K562 (cell line): ENCODE measurements at regions not wholly inside any gene's neighbourhood (a gene's known extent, or its start where the extent isn't known, plus 50 kb on each side); places are given as distances from the start of the nearest gene placed in this dataset.

ENCODE experiments used
- ATAC-seq: fragments of 200-7000 bp; cut with Tn5 transposase; 3 replicates; pipeline ENCODE4 v1.9.1; 2020; ENCODE audit warnings: moderate library complexity
- BruUV-seq: library from RNA; stranded (reverse); fragments of 400-500 nt; replicated peaks from 2 replicates; lab custom pipeline; 2021; lab: Mats Ljungman, UMichigan
- CTCF ChIA-PET: fragments of 300-600 bp; formaldehyde crosslinking; extraction: SDS; loops from one replicate; lab custom pipeline; 2021; ENCODE audit warnings: low intra/inter-chr PET ratio; lab: Yijun Ruan, JAX
- POLR2A ChIA-PET: fragments of 300-600, 350-650 bp; sonication (Branson Sonifier 250); formaldehyde crosslinking; extraction: SDS; loops from one replicate; lab custom pipeline; 2021; ENCODE audit warnings: antibody characterized with exemption, inconsistent platforms; lab: Yijun Ruan, JAX
- DNase-seq, 4 experiments: peaks; one replicate each; pipeline versions ENCODE4 v3.0.0 to v3.0.0-alpha.2; 2011 to 2018; ENCODE audit warnings: low spot score in 3 of 4, mixed read lengths in 3 of 4; ENCODE audit errors: extremely low read depth in 1 of 4
- FAIRE-seq: peaks from 2 replicates; lab custom pipeline; 2011; peaks lifted over from hg19 to GRCh38; lab: Jason Lieb, UNC
- H2AFZ ChIP-seq: 2 replicates; pipeline ENCODE4 v1.6.0; 2011; ENCODE audit warnings: low read depth, low read length, control low read depth, inconsistent platforms
- H3K27ac ChIP-seq: fragments of 200-600 bp; 3 replicates; pipeline ENCODE4 v1.8.0; 2011; ENCODE audit warnings: low read depth, mild to moderate bottlenecking, control low read depth, inconsistent platforms, low read length, moderate library complexity, mixed read lengths; ENCODE audit errors: extremely low read depth
- H3K27me3 ChIP-seq, 2 experiments: fragments of 300-600 bp in 1 of 2; 2 replicates in 1 of 2; 3 replicates in 1 of 2; pipeline versions ENCODE4 v1.6.0 to v1.8.0; 2011; ENCODE audit warnings: inconsistent platforms in 2 of 2, low read length in 2 of 2, mild to moderate bottlenecking in 1 of 2, mixed read lengths in 1 of 2, moderate library complexity in 1 of 2; ENCODE audit not compliant: control insufficient read depth in 2 of 2, insufficient read depth in 2 of 2
- H3K36me3 ChIP-seq: fragments of 300-600 bp; 3 replicates; pipeline ENCODE4 v1.8.0; 2011; ENCODE audit warnings: mild to moderate bottlenecking, low read length, inconsistent platforms; ENCODE audit not compliant: control insufficient read depth, insufficient read depth
- H3K4me1 ChIP-seq, 2 experiments: fragments of 200-600 bp in 1 of 2; replicated peaks in 1 of 2; 2 replicates in 1 of 2; 3 replicates in 1 of 2; pipeline versions ENCODE4 v1.5.1 to v1.8.0; 2011; ENCODE audit warnings: inconsistent platforms in 2 of 2, low read length in 2 of 2, mild to moderate bottlenecking in 1 of 2, mixed read lengths in 1 of 2, moderate library complexity in 1 of 2; ENCODE audit not compliant: control insufficient read depth in 2 of 2, insufficient read depth in 2 of 2
- H3K4me2 ChIP-seq: 2 replicates; pipeline ENCODE4 v1.6.1; 2011; ENCODE audit warnings: low read length, control low read depth, inconsistent platforms, mixed read lengths; ENCODE audit not compliant: insufficient read depth
- H3K4me3 ChIP-seq: fragments of 200-600 bp; sonication (generic), shearing (Covaris generic); 2 replicates; pipeline ENCODE4 v1.5.1; 2016; ENCODE audit warnings: control low read depth, inconsistent platforms
- H3K79me2 ChIP-seq: fragments of 200-600 bp; 3 replicates; pipeline ENCODE4 v1.8.0; 2011; ENCODE audit warnings: low read length, inconsistent platforms; ENCODE audit not compliant: control insufficient read depth, insufficient read depth
- H3K9ac ChIP-seq, 2 experiments: 2 replicates each; pipeline versions ENCODE4 v1.6.0 to v1.6.1; 2011; ENCODE audit warnings: low read depth in 2 of 2, low read length in 2 of 2, control low read depth in 1 of 2, inconsistent platforms in 1 of 2, mild to moderate bottlenecking in 1 of 2, mixed read lengths in 1 of 2; ENCODE audit not compliant: insufficient read depth in 1 of 2
- H3K9me1 ChIP-seq: one replicate; pipeline ENCODE4 v1.6.0; 2011; ENCODE audit warnings: inconsistent platforms, mild to moderate bottlenecking, low read length, moderate library complexity; ENCODE audit not compliant: control insufficient read depth, insufficient read depth
- H3K9me3 ChIP-seq: replicated peaks from 2 replicates; pipeline ENCODE4 v1.5.1; 2011; ENCODE audit warnings: low read depth, low read length, inconsistent platforms; ENCODE audit not compliant: control insufficient read depth, insufficient read depth
- H4K20me1 ChIP-seq: replicated peaks from 2 replicates; pipeline ENCODE4 v1.6.1; 2011; ENCODE audit warnings: low read length, inconsistent platforms, mixed read lengths; ENCODE audit not compliant: control insufficient read depth, insufficient read depth
- C11orf30 ChIP-seq: fragments of 450-650 bp; IDR thresholded peaks from 2 replicates; pipeline ENCODE4 v1.6.1; 2016; ENCODE audit warnings: low read depth, mild to moderate bottlenecking
- MCM2 ChIP-seq: fragments of 450-650 bp; IDR thresholded peaks from 2 replicates; pipeline ENCODE4 v1.6.1; 2017; ENCODE audit warnings: low read depth, mild to moderate bottlenecking
- MEF2D ChIP-seq: conservative IDR thresholded peaks from 2 replicates; pipeline ENCODE4 v1.6.1; 2016; ENCODE audit warnings: low read depth, missing genetic modification characterization, missing compliant biosample characterization
- SP2 ChIP-seq: IDR thresholded peaks from 2 replicates; pipeline ENCODE4 v1.6.1; 2011; ENCODE audit warnings: mild to moderate bottlenecking, low read depth, low read length, moderate library complexity; ENCODE audit not compliant: poor library complexity, severe bottlenecking; ENCODE audit errors: extremely low read depth
- ZBTB1 ChIP-seq: sonication (generic); formaldehyde crosslinking; IDR thresholded peaks from 2 replicates; pipeline ENCODE4 v1.8.1; 2023; ENCODE audit warnings: missing genetic modification reagents, low read depth, mild to moderate bottlenecking, borderline replicate concordance
- ZNF316 ChIP-seq: fragments of 450-650 bp; IDR thresholded peaks from 2 replicates; pipeline ENCODE4 v1.6.1; 2016
- ZNF583 ChIP-seq: fragments of 250-450 bp; sonication (Bioruptor Pico); IDR thresholded peaks from 2 replicates; pipeline ENCODE4 v1.4.0; 2020
- ZNF584 ChIP-seq: fragments of 200-800 bp; sonication (Bioruptor generic); IDR thresholded peaks from 2 replicates; pipeline ENCODE4 v1.6.1; 2016; ENCODE audit warnings: low read depth, mild to moderate bottlenecking, missing genetic modification characterization, missing compliant biosample characterization
- WGBS: fragments of 100-300 bp; shearing (Covaris generic); methylation state at CpG from one replicate; pipeline ENCODE4 v1.1.6; 2016; ENCODE audit warnings: low coverage, mixed read lengths; ENCODE audit not compliant: insufficient coverage; ENCODE audit errors: missing lambda C conversion rate; 5-methylcytosine and 5-hydroxymethylcytosine counted together
- in situ Hi-C: fragments of 300-500 bp; cut with MboI; formaldehyde crosslinking; loops from 4 replicates; pipeline ENCODE4 v1.15.0; 2018; ENCODE audit warnings: inconsistent platforms, mixed read lengths
- intact Hi-C: fragments of 100-400 bp; cut with micrococcal nuclease; formaldehyde crosslinking; loops from 2 replicates; pipeline ENCODE4 v1.14.2; 2022

GRCh38 chr2:157196956-157197355, 60.5 kb upstream of the GALNT5 start:
- Histone ChIP-seq H3K4me3 (no peak overlapping the region), H2AFZ (0 out of 2 replicates have a peak overlapping the region, but pooled peaks have one; percentile 10), H3K4me1 (peaks cover 0 to 10% of the 10 kb centered on the region in 2 experiments; a peak in 2 of 5 replicates), H3K36me3 (no peaks in the 10 kb centered on the region), H4K20me1 (no peaks in the 10 kb centered on the region), H3K79me2 (no peaks in the 10 kb centered on the region), H3K27ac (no peak overlapping the region), H3K9me3 (no peaks in the 10 kb centered on the region), H3K4me2 (no peak overlapping the region), H3K9me1 (no peaks in the 10 kb centered on the region), H3K9ac (no peak overlapping the region), H3K27me3 (no peaks in the 10 kb centered on the region)
- DNase-seq (no peak), FAIRE-seq (no peak), ATAC-seq (no peak)
- intact Hi-C loops (loop anchor here (10.0 kb wide), 1 partner anchor 792 kb away; no protein-coding TSS in a partner anchor), in situ Hi-C loops (no loop called here)
- CTCF ChIA-PET: no interaction called here
- no TSS peak for BruUV-seq
- no peak for TF ChIP-seq ZNF583
- TF ChIP-seq ZNF584 (CRISPR knock-in tag): no peak
- no peak for TF ChIP-seq ZBTB1 (CRISPR knock-in tag)
- no peak for TF ChIP-seq SP2
- POLR2A ChIA-PET: no interaction called here
- 83% methylated on average over 7 of the region's 7 CpGs for WGBS

DNA sequence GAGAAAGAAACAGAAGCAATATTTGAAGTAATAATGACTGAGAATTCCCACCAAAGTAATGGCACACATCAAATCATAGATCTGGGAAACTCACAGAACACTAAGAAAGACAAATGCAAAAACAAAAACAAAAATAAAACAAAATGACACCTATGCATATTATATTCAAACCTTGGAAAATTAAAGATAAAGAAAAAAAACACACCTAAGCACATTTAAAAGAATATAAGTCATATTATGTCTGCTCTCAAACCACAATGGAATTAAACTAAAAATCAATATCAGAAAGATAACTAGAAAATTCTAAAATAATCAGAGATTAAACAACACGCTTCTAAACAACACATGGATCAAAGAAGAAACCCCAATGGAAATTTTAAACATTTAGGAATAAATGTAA, 59.7 kb upstream of the GALNT5 start:
- in situ Hi-C loops: no loop called here
- H3K4me2 ChIP-seq: no peak overlapping the region
- DNase-seq: no peak
- TF ChIP-seq C11orf30 (peak; percentile 59), MCM2 (no peak), MEF2D (tag) (no peak), ZNF316 (peak; percentile 80)
- H4K20me1 ChIP-seq: no peaks in the 10 kb centered on the region
- intact Hi-C loops: loop anchor here (10.0 kb wide), 1 partner anchor 793 kb away; no protein-coding TSS in a partner anchor
- no peaks in the 10 kb centered on the region for H3K9me1 ChIP-seq
- no peaks in the 10 kb centered on the region for H3K36me3 ChIP-seq
- BruUV-seq: no TSS peak
- ChIA-PET CTCF (no interaction called here), POLR2A (interaction anchor here (0.6 kb wide), 1 partner anchor 328 kb away, joined by 3 read pairs; no protein-coding TSS in a partner anchor)
- no peaks in the 10 kb centered on the region for H3K27me3 ChIP-seq
- no peak for FAIRE-seq
- H3K4me3 ChIP-seq: no peak overlapping the region
- WGBS: 78% methylated on average over 1 of the region's 1 CpG
- H2AFZ ChIP-seq: no peak overlapping the region
- H3K9ac ChIP-seq: no peak overlapping the region
- H3K9me3 ChIP-seq: no peaks in the 10 kb centered on the region
- peaks cover 0 to 3% of the 10 kb centered on the region in 2 experiments; a peak in 1 of 5 replicates for H3K4me1 ChIP-seq
- no peak for ATAC-seq
- no peak overlapping the region for H3K27ac ChIP-seq
- no peaks in the 10 kb centered on the region for H3K79me2 ChIP-seq
